Right atrium auricular region (tissue), 2 donors: ENCODE measurements at regions not wholly inside any gene's neighbourhood (a gene's known extent, or its start where the extent isn't known, plus 50 kb on each side); places are given as distances from the start of the nearest gene placed in this dataset.
"Not testable (repeated sequence)": the region's sequence is repeated elsewhere in the genome, so short reads cannot be mapped to it uniquely, and the experiment has no call there.

Source experiments
- DNase-seq: peaks from one replicate; pipeline ENCODE4 v3.0.0-alpha.2; 2019; ENCODE audit warnings: low spot score
- H3K27ac ChIP-seq, 2 donors: fragments of 200-600 bp; sonication (generic); 1 replicate in 1 of 2; 2 replicates in 1 of 2; pipeline ENCODE4 v1.5.1; 2016 to 2019
- H3K27me3 ChIP-seq, 2 donors: fragments of 200-600 bp; sonication (generic); one replicate each; pipeline versions ENCODE4 v1.5.1 to v1.6.0; 2017 to 2019
- H3K36me3 ChIP-seq: fragments of 200-600 bp; sonication (generic); one replicate; pipeline ENCODE4 v1.5.1; 2016
- H3K4me1 ChIP-seq, 2 donors: fragments of 200-600 bp; sonication (generic); one replicate each; pipeline versions ENCODE4 v1.5.1 to v1.6.0; 2017 to 2019
- H3K4me3 ChIP-seq, 2 donors: fragments of 200-600 bp; sonication (generic); 1 replicate in 1 of 2; 2 replicates in 1 of 2; pipeline ENCODE4 v1.5.1; 2017 to 2019; ENCODE audit warnings: mild to moderate bottlenecking in 1 of 2, moderate library complexity in 1 of 2
- H3K9me3 ChIP-seq, 2 donors: fragments of 200-600 bp; sonication (generic); one replicate each; pipeline ENCODE4 v1.5.1; 2019
- CTCF ChIP-seq, 2 donors: fragments of 200-600 bp; sonication (generic); IDR thresholded peaks; one replicate each; pipeline ENCODE4 v1.5.1; 2019; ENCODE audit warnings: antibody characterized with exemption in 2 of 2

GRCh38 chr1:221965891-221966290, 224.0 kb upstream of the DUSP10 start:
- H3K27ac ChIP-seq = not testable (repeated sequence)

DNA sequence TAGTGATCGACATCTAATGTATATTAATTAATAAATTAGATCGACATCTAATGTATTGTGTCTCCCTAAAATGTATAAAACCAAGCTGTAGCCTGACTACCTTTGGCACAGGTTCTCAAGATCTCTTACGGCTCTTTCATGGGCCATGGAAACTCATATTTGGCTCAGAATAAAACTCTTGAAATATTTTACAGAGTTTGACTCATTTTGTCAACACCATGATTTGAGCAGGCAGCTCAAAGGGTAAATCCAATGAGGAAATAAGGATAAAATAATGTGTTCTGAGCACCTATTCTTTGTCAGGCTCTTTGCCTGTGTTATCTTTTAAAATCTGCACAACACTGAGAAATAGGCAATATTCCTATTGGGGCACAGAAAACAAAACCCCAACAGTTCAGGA, 223.4 kb upstream of the DUSP10 start:
- no peaks in the 10 kb centered on the region for H3K4me1 ChIP-seq
- DNase-seq = no peak
- H3K27ac ChIP-seq = no peak overlapping the region
- no peaks in the 10 kb centered on the region for H3K9me3 ChIP-seq
- H3K27me3 ChIP-seq = no peaks in the 10 kb centered on the region
- TF ChIP-seq CTCF (IDR thresholded peaks at IDR 0.05) = no peak
- H3K36me3 ChIP-seq = no peaks in the 10 kb centered on the region
- no peak overlapping the region for H3K4me3 ChIP-seq

More at GRCh38 chr1:221965891-221966290, 224.0 kb upstream of the DUSP10 start:
- DNase-seq, H3K4me3 ChIP-seq, H3K36me3 ChIP-seq, H3K27me3 ChIP-seq, H3K9me3 ChIP-seq, H3K4me1 ChIP-seq: not testable (repeated sequence)

DNA sequence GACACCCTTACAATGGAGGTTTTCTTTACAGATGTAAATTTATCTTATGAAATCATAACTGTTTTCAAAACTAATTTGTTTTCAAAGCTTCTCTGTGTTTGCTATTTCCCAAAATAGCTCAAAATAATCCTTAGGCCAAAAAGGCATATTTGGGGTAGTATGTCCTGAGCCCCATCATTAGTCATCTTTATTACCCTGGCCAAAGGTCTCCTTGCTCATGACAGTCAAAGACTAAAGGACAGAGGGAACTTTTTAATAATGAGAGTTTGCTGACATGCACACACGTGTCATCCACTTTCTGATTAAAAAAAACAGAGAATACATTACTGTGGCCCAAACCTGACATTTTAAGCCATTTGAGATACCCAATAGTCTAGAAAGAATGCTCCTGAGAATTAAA, 221.9 kb upstream of the DUSP10 start:
- Histone ChIP-seq H3K36me3 (no peaks in the 10 kb centered on the region), H3K27ac (no peak overlapping the region), H3K4me3 (no peak overlapping the region), H3K9me3 (no peaks in the 10 kb centered on the region), H3K27me3 (no peaks in the 10 kb centered on the region), H3K4me1 (no peaks in the 10 kb centered on the region)
- DNase-seq = no peak
- no peak for TF ChIP-seq CTCF (IDR thresholded peaks at IDR 0.05)

DNA sequence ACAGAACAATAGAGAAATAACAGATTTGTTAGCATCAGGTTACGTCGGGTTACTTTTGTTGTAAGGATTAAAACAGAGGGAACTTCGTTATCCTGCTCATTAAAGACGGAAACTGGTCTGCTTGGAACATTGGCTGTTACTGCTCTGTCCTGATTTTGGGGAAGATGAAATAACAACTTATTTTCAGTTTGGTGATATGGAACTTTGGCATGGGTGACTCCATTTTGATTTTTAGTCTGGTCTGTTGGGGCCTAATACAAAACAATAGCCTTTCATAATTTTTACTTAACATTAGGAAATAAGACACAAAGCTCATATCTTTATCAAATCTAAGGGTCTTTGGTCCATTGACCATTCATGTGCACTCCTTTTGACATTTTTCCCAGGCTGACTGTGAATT, 220.5 kb upstream of the DUSP10 start:
- no peaks in the 10 kb centered on the region for H3K9me3 ChIP-seq
- no peaks in the 10 kb centered on the region for H3K36me3 ChIP-seq
- H3K4me1 ChIP-seq = no peaks in the 10 kb centered on the region
- H3K27me3 ChIP-seq = no peaks in the 10 kb centered on the region
- no peak for TF ChIP-seq CTCF (IDR thresholded peaks at IDR 0.05)
- DNase-seq = no peak
- H3K4me3 ChIP-seq = no peak overlapping the region
- no peak overlapping the region for H3K27ac ChIP-seq

- H3K27me3 ChIP-seq = no peaks in the 10 kb centered on the region
- no peaks in the 10 kb centered on the region for H3K36me3 ChIP-seq
- no peak overlapping the region for H3K4me3 ChIP-seq
- no peaks in the 10 kb centered on the region for H3K9me3 ChIP-seq
- DNase-seq = no peak
- no peak overlapping the region for H3K27ac ChIP-seq
- no peak for TF ChIP-seq CTCF (IDR thresholded peaks at IDR 0.05)
- H3K4me1 ChIP-seq = no peaks in the 10 kb centered on the region
These were observed 219.8 kb upstream of the DUSP10 start for GRCh38 chr1:221961532-221962292.

- H3K4me1 ChIP-seq, H3K27ac ChIP-seq, DNase-seq, H3K27me3 ChIP-seq, H3K36me3 ChIP-seq, H3K4me3 ChIP-seq, H3K9me3 ChIP-seq: not testable (repeated sequence)
These were observed 216.3 kb upstream of the DUSP10 start for GRCh38 chr1:221958161-221958562.

- not testable (repeated sequence) for H3K36me3 ChIP-seq, H3K27me3 ChIP-seq, H3K4me1 ChIP-seq, H3K9me3 ChIP-seq, H3K27ac ChIP-seq, H3K4me3 ChIP-seq, DNase-seq
These were observed 215.5 kb upstream of the DUSP10 start for GRCh38 chr1:221957350-221957749.
